Gastroesophageal sphincter (tissue), 3 donors: ENCODE measurements at regions not wholly inside any gene's neighbourhood (a gene's known extent, or its start where the extent isn't known, plus 50 kb on each side); places are given as distances from the start of the nearest gene placed in this dataset.

Experiments
- CTCF ChIP-seq, 4 experiments: fragments of 200-600 bp in 2 of 4; fragments of 450-650 bp in 2 of 4; sonication (generic) in 1 of 4; IDR thresholded peaks; one replicate each; pipeline ENCODE4 v1.5.1; 2017 to 2019; ENCODE audit warnings: antibody characterized with exemption in 4 of 4, mild to moderate bottlenecking in 2 of 4, moderate library complexity in 2 of 4
- POLR2A ChIP-seq, 2 donors: fragments of 450-650 bp; IDR thresholded peaks; one replicate each; pipeline ENCODE4 v1.6.1; 2017; ENCODE audit warnings: antibody characterized with exemption in 2 of 2, mild to moderate bottlenecking in 2 of 2, moderate library complexity in 1 of 2
- POLR2AphosphoS5 ChIP-seq: sonication (generic); formaldehyde crosslinking; IDR thresholded peaks from one replicate; pipeline ENCODE4 v1.6.1; 2017; ENCODE audit warnings: antibody characterized with exemption

- TF ChIP-seq CTCF (IDR thresholded peaks at IDR 0.05) (no peak), POLR2AphosphoS5 (no peak), POLR2A (IDR thresholded peaks at IDR 0.05) (no peak)
These were observed 226.0 kb upstream of the C1orf87 start for GRCh38 chr1:60299581-60299980.
